ENCODE measurements at regions not wholly inside any gene's neighbourhood (a gene's known extent, or its start where the extent isn't known, plus 50 kb on each side); places are given as distances from the start of the nearest gene placed in this dataset.

DNA sequence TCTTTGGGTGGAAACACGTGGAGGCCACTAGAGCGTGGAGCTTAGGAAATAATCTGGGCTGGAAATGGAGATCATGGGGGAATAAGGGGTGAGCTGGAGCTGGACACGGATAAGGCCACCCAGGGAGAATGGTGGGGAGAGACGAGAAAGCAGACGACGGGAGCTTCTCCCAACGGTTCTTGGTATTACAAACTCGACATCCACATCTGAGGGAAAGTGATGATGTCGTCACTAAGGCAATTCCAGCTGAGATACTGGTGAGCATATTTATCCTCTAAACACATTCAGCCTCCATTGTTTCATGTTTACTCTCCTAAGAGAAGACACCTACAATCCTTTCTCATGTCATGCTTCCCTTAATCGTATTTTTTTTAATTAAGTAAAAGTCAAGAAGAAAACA is 50.2 kb upstream of the SNX9 start:
- DNase-seq = no peak

Measured in suppressor macrophage (primary cell).